ENCODE measurements at regions not wholly inside any gene's neighbourhood (a gene's known extent, or its start where the extent isn't known, plus 50 kb on each side); places are given as distances from the start of the nearest gene placed in this dataset.

DNA sequence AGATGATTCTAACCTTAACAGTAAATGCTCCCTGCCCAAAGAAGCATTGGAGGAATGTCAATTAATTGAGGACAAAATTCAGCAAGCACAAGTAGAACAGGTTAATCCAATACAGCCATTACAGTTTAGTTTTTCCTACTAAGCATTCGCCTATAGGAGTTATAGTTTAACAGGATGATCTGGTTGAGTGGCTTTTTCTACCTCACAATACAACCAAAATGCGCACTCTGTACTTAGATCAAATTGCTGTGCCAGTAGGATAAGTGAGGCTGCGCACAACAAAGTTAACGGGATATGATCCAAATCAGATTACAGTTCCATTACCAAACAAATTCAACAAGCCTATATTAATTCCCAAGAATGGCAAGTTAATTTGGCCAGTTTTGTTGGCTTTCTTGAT lies 117.1 kb upstream of the TRIM24 start:
- Histone ChIP-seq H3K4me1 (peaks cover 0 to 9% (median 2%) of the 10 kb centered on the region in 12 donors), H3K27me3 (no peaks in the 10 kb centered on the region), H3K27ac (no peak overlapping the region), H3K9me3 (peaks cover 0 to 73% (median 37%) of the 10 kb centered on the region in 12 donors), H3K4me3 (no peak overlapping the region), H3K36me3 (no peaks in the 10 kb centered on the region)
- 72 to 98% (median 82%) methylated on average over 4 of the region's 4 CpGs for WGBS, 4 donors
- intact Hi-C loops (cut with DNase I), result no loop called here
- DNase-seq (no peak), ATAC-seq (no peak)
- no peak for TF ChIP-seq POLR2A (IDR thresholded peaks at IDR 0.05)
- TF ChIP-seq, protein P1, sequence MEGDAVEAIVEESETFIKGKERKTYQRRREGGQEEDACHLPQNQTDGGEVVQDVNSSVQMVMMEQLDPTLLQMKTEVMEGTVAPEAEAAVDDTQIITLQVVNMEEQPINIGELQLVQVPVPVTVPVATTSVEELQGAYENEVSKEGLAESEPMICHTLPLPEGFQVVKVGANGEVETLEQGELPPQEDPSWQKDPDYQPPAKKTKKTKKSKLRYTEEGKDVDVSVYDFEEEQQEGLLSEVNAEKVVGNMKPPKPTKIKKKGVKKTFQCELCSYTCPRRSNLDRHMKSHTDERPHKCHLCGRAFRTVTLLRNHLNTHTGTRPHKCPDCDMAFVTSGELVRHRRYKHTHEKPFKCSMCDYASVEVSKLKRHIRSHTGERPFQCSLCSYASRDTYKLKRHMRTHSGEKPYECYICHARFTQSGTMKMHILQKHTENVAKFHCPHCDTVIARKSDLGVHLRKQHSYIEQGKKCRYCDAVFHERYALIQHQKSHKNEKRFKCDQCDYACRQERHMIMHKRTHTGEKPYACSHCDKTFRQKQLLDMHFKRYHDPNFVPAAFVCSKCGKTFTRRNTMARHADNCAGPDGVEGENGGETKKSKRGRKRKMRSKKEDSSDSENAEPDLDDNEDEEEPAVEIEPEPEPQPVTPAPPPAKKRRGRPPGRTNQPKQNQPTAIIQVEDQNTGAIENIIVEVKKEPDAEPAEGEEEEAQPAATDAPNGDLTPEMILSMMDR (IDR thresholded peaks at IDR 0.05), result no peak

DNA sequence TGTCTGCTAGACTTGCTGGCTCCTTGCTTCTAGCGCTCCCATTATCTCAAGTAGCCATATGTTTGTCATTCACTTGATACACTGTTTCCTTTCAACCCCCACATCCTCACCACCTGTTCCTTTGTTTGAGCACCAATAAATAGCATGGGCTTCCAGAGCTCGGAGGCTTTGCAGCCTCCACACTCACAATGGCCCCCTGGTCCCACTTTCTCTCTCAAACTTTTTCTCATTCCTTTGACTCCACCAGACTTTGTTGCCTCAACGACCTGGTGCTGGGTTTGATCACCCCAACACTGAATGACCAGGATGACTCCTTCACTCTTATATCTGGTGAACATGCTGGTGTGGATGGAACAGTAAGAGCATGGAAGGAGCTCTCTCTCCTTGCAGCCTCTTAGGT lies 114.5 kb upstream of the TRIM24 start:
- ATAC-seq (no peak), DNase-seq (no peak)
- Histone ChIP-seq H3K36me3 (no peaks in the 10 kb centered on the region), H3K4me3 (no peak overlapping the region), H3K27ac (no peak overlapping the region), H3K27me3 (no peaks in the 10 kb centered on the region), H3K4me1 (peaks cover 0 to under 1% (median 0%) of the 10 kb centered on the region in 12 donors), H3K9me3 (peaks cover 0 to 64% (median 18%) of the 10 kb centered on the region in 12 donors)
- WGBS, 4 donors, result 64 to 71% (median 69%) methylated on average over 3 of the region's 3 CpGs
- TF ChIP-seq POLR2A (IDR thresholded peaks at IDR 0.05), result no peak
- TF ChIP-seq, protein P1 (IDR thresholded peaks at IDR 0.05), result no peak
- intact Hi-C loops (cut with DNase I), result no loop called here

DNA sequence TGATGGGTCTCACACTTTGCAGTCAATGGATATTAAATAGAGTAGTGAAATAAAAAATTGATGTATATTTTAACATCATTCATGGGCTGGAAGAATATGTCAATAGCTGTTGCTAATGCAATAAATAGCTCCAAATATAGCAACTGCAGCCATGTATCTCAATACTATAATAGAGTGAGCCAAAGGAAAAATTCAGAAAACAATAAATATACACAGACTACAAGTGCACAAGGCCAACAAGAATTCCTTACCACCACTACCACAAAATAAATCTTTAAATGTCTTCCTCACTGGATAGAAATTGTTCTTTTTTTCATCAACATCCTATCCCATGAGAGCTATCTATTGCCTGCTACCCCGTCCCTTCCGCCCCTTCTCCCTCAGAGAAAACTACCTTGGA lies 113.1 kb upstream of the TRIM24 start:
- Histone ChIP-seq H3K36me3 (no peaks in the 10 kb centered on the region), H3K27me3 (no peaks in the 10 kb centered on the region), H3K4me1 (no peaks in the 10 kb centered on the region), H3K9me3 (peaks cover 0 to 69% (median 20%) of the 10 kb centered on the region in 12 donors), H3K4me3 (no peak overlapping the region), H3K27ac (no peak overlapping the region)
- DNase-seq (no peak), ATAC-seq (no peak)
- intact Hi-C loops (cut with DNase I), result no loop called here
- WGBS, 4 donors, result 92 to 96% (median 95%) methylated on average over 2 of the region's 2 CpGs
- TF ChIP-seq, protein P1 (IDR thresholded peaks at IDR 0.05), result no peak
- no peak for TF ChIP-seq POLR2A (IDR thresholded peaks at IDR 0.05)

DNA sequence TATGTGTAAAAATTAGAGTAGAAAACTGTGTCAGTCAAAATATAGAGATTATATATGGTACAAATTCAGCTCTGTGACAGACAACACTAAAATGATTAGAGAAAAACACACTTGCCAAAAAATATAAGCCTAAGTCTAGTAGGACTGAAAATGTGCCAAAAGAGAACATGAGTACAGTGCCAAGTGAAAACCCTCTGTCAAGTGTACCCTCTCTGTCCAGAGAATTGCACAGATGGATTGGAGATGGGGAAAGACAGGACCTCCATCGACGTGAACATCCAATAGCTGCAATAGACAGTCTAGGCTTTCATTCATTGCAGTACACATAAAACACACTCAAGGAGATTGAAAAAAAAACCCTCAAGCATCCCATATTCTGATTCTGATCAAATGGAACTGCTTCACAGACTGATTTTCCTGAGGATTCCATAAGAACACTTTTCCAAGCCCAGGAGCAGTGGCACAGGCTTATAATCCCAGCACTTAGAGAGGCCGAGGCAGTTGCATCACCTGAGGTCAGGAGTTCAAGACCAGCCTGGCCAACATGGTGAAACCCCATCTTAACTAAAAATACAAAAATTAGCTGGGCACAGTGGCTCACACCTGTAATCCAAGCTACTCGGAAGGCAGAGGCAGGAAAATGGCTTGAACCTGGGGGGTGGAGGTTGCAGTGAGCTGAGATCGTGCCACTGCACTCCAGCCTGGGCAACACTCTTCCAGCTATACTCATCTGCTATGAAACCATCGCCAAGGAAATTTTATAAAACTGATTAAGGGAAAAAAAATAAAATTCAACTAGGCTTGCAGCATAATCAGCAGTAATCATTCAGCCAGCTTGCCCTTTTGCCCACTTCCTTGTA lies 110.0 kb upstream of the TRIM24 start:
- WGBS, 4 donors, result 91 to 95% (median 93%) methylated on average over 6 of the region's 6 CpGs
- intact Hi-C loops (cut with DNase I), result no loop called here
- H3K4me3 ChIP-seq, result no peak overlapping the region
- H3K4me1 ChIP-seq, result no peaks in the 10 kb centered on the region
- H3K9me3 ChIP-seq, result peaks cover 0 to 39% (median 16%) of the 10 kb centered on the region in 12 donors
- no peak for DNase-seq
- no peak overlapping the region for H3K27ac ChIP-seq
- no peak for ATAC-seq
- no peaks in the 10 kb centered on the region for H3K36me3 ChIP-seq
- TF ChIP-seq, protein P1 (IDR thresholded peaks at IDR 0.05), result no peak
- no peak for TF ChIP-seq POLR2A (IDR thresholded peaks at IDR 0.05)
- no peaks in the 10 kb centered on the region for H3K27me3 ChIP-seq
